Posterior vena cava (tissue), 2 donors: ENCODE measurements at regions not wholly inside any gene's neighbourhood (a gene's known extent, or its start where the extent isn't known, plus 50 kb on each side); places are given as distances from the start of the nearest gene placed in this dataset.

Source experiments
- DNase-seq: peaks from one replicate; pipeline ENCODE4 v3.0.0-alpha.2; 2020; ENCODE audit warnings: low spot score
- intact Hi-C, 2 donors: fragments of 100-400 bp; cut with DNase I; formaldehyde crosslinking; loops; one replicate each; pipeline versions ENCODE4 v1.14.1 to v1.14.2; 2022 to 2023
- donor health status: DM: yes; HTN: yes; CAD: no.
- donor health status: DM: yes; HTN: yes; CAD: no.

DNA sequence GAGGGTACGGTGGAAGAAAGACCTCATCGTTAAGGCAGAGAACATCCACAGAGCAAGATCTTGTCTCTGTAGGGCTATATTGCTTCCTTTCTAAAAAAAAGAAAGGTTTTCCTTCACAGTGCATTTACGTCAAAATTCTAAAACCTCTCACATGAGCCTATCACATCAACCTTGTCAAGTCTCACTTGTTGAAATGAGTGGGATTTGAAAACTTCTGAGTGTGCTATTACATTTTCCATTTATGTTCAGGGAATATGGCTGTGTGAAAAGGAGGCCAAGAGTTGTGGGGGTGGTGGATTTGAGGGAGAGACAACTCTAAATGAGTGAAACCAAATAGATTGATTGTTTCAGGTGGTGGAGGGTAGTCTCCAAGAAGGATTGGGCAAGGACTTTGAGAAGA is 147.1 kb upstream of the MPDZ start:
- intact Hi-C loops = loop anchor here (5.0 to 10.0 kb wide), 3 partner anchors 926 to 998 kb away; no protein-coding TSS in a partner anchor
- DNase-seq = no peak

DNA sequence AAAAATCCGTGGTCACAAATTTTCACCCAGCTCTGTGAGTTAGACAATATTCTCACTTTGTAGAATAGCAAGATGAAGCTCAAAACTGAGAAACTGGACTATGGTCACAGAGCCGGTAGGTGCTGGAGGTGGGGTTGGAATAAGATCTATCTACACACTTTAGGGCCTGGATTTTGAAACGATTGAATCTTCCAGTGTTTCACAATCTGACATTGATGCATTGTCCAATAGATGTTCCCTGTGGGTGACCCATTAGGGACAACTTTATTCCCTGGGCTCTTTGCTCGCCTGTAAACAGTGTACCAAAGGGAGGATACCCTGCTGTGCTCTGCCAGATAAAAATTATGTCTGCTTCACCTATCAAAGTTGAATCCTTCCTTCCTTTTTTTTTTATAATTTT is 145.4 kb upstream of the MPDZ start:
- no peak for DNase-seq
- intact Hi-C loops = loop anchor here (5.0 to 10.0 kb wide), 3 partner anchors 927 to 1000 kb away; no protein-coding TSS in a partner anchor

DNA sequence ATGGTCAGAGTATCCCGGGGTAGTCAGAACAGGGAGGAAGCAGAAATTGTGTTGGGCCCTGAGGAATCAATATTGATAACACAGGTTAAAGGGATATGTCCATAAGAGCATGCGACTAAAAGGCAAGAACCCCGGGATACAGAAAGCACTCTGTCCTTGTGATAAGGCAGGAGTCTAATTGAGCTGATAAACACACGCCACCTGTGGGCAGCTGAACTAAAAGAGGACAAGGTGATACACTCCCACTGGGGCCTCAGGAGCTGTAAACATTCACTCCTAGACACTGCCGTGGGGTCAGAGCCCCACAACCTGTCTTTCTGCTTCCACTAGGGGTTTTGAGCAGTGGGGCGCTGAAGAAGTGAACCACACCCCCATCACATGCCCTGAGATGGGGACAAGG is 144.7 kb upstream of the MPDZ start:
- intact Hi-C loops = loop anchor here (10.0 kb wide), 2 partner anchors 981 to 1001 kb away; no protein-coding TSS in a partner anchor

DNA sequence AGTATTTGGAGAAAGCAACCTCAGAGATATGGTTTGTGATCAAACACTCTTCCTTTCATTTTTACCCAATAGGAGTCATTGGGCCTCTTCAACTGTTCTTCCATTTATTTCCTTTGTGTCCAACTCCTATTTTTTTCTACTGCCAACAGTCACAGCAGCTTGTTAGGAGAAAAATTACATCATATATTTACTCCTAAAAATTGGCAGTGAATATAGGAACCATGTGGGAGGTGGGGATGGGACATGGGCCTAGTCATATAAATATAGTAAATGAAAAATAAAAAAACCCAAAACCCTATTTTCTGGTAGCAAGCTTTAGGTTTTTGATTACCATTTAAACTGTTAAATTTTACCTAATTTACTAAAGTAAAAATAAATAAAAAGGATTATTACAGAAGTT is 134.9 kb upstream of the MPDZ start:
- intact Hi-C loops = loop anchor here in 1 of 2 donors (10.0 kb wide), 1 partner anchor 60 kb away; no protein-coding TSS in a partner anchor

More for the DNA sequence above, 144.7 kb upstream of the MPDZ start:
- no peak for DNase-seq

DNA sequence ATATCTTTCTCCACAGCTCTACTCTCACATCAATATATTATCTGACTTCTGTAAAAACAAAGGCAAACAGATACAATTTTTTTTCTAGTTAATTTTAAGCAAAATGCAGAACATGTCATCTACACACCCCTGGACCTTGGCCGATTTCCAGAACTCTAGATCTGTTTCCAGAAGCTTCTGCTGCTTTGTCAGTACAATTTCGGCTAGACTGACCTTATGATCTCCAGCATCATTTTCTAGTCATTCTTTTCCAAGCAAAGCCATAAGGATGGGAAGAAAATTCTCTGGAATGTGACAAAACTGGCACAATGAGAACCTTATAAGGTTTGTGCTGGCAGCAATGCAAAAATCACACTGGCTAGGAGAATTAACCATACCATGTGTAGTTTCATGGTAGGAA is 132.8 kb upstream of the MPDZ start:
- intact Hi-C loops = loop anchor here in 1 of 2 donors (10.0 kb wide), 1 partner anchor 58 kb away; no protein-coding TSS in a partner anchor
- DNase-seq = no peak

More for the DNA sequence above, 134.9 kb upstream of the MPDZ start:
- no peak for DNase-seq

DNA sequence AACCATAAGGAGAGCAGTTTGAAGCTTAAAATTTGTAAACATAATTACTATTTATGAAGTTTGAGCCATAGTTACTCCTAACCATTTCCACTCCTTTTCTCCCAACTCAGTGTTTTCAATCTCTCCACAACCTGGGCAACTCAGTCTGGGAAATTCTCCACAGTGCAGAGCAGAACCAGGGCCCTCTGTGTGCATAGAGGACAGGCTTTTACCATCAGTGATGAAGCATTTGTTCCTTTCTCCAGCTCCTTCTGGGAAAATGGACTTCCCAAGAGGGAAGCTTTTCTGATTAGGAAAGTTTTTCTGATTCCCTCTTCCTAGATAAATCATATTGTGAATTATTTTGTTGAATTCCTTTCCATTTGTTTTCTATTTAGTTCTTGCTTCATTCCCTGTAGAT is 132.3 kb upstream of the MPDZ start:
- no peak for DNase-seq
- intact Hi-C loops = loop anchor here in 1 of 2 donors (10.0 kb wide), 1 partner anchor 57 kb away; no protein-coding TSS in a partner anchor

DNA sequence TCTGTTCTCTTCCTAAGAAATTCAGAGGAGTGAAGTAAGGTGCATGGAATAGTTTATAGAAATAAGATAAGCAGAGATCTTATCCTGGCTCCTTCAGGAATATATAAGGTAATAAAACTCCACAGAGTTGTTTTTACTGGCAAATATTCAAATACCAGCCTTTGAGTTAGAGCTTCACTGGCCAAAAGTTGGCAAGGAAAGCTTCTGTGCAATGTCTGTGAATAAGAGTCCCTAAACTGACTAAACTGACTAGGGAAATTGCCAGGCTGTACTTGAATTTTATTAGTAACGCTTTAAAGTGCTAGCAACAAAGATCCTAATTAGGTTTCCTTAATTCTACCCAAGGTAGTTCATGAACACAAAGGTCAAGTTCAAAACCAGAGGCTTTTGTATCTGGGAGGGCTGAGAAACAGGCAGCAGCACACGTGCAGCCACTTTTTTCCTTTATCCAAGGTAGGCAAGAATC is 131.1 kb upstream of the MPDZ start:
- intact Hi-C loops = loop anchor here in 1 of 2 donors (10.0 kb wide), 1 partner anchor 56 kb away; no protein-coding TSS in a partner anchor
- no peak for DNase-seq

DNA sequence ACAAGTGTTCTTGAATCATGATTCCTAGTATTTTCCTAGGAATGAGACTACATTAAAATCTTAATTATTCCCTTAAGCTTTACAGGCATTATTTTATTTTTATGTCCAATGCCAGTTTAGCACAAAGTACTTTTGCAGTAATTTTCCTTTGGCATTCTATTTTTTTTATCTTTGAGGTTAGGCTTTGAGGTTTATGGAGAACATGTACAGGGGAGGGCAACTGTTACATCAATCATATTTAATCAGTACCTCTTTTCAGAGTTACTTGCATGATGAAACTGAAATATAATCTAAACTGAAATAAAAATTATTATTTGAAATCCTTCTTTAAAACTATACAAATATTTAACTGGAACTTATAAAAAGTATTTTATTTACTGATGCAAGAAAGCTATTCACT is 118.2 kb upstream of the MPDZ start:
- no peak for DNase-seq
- intact Hi-C loops = no loop called here

DNA sequence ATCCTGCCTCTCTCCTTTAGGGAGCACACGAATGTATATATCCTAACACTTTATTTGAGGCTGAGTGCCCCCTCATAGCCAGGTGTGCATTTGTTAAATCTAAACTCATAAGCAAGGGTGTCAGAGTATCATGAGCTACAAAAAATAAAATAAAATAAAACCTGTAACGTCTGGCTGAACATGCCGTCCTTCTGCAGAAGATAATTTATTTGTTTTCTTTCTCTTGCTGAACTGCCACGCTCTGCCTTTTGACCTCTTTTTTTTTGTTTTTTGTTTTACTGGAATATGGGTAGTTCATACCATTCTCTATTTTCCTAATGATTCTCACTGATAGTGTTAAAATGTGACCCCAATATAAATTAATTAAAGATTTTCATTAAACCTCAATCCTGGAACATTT is 117.7 kb upstream of the MPDZ start:
- intact Hi-C loops = no loop called here

DNA sequence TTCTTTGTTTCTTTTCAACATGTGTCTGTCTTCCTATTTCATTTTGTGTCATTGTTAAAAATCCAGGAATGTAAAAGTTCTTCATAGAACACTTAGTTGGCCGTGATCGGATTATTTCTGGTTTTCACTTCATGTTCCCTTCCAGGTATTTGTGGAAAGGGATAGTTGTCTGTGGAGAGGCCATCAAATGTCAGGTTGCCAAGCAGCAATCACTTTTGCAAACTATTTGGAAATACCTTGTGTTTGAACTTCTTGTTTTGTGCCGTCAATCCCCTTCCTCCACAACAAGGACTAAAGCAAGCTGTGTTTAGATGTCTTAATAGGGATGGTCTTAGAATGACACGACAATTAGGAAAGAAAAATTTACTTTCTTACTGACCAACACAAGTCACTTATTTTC is 116.9 kb upstream of the MPDZ start:
- intact Hi-C loops = no loop called here
- DNase-seq = no peak

More for the DNA sequence above, 117.7 kb upstream of the MPDZ start:
- DNase-seq = no peak

DNA sequence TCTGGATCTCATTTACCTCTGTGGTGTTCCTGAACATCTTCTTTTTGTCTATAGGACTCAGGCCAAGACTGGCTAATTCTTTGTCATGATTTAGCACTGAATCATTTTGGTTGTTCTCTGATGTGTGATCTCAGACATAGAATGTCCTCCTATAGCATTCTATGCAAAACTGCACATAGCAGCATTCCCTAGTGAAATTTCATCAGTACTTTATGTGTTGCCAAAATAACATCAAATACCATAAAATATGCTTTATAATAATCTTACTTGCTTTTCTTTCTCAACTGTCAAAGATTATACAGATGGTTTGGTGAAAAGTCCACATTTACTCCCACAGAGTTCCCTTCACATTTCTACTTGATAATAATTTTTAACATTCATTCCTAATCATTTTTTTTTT is 115.7 kb upstream of the MPDZ start:
- DNase-seq = no peak
- intact Hi-C loops = no loop called here

DNA sequence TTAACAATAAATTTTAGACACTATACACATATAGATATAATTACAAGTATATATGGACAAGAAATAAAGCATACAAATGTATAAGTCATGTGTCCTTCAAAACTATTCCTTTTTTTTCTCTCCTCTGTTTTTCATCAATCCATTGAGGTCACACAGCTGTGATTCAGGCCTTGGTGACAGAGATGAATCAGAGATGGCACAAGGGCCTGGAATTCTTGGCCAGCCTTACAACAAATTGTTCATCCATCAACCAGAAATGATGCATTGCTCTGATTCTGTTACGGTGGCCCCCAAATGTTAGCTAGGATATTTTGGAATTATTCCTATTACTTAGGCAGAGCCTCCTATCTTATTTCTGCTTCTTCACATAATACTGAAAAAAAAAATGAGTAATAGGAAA is 108.7 kb upstream of the MPDZ start:
- intact Hi-C loops = no loop called here
- DNase-seq = no peak

DNA sequence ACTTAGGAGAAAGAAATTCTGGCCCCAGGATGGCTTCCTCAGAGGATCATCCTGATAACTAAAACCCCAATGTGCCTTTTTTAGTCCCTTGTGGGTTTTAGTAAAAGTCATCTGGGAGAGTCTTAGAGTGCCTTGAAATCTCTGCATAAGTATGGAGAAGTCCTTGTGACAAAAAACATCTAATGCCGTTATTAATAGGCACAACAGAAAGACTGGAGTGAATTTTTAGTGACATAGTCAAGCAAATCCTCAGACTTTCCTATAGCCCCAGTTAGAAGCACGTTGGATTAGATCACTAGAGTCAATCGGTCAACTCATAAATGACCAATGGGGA is 108.2 kb upstream of the MPDZ start:
- intact Hi-C loops = no loop called here

DNA sequence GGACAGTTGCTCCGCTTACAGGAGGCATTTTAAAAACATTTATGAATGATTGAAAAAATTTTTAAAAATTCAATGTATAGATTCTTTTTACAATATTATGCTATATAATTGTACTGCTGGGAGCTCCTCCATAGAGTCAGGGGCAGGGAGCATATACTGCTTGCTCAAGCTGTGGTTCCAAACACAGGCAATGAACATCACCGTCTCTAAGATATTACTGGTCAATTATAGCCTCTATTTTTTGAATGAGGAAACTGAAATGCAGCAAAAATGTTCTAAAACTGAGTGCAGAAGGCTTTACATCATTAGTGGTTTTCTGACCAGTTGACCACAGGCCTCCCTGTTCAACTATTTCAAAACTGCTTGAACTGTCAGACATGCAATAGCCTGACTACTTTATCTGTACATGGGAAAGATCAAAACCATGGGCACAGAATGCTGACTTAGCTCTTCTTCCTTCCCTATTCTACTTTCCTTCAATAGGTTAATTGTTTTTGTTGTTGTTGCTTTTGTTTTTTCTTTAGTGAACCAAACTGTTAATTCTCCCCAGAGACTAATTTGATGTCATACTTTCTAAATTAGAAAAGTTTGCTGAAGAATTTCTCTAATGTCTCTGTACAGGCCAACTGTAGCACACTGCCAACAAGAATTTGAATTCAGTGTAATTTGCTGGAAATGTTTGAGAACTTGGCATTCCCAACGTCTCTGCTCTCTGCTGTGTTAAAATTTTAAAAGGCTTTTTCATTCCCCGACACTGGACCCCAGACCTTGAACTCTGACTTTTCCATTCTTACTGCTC is 107.6 kb upstream of the MPDZ start:
- intact Hi-C loops = no loop called here

More for the DNA sequence above, 108.2 kb upstream of the MPDZ start:
- no peak for DNase-seq

DNA sequence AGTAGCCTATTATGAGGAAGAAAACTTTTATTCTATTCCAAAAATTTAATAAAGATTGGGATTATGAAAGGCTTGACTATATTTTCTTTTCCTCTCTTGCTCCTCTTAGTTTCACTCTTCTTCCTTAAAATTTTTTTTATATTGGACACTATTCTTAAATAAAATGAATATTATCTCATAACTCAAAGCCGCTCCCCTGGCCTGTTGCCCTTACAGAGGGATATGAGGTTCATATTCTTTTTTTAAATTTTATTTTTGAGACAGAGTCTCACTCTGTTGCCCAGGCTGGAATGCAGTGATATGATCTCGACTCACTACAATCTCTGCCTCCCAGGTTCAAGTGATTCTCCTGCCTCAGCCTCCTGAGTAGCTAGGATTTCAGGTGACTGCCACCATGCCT is 106.8 kb upstream of the MPDZ start:
- intact Hi-C loops = no loop called here
- DNase-seq = no peak

More for the DNA sequence above, 107.6 kb upstream of the MPDZ start:
- no peak for DNase-seq

DNA sequence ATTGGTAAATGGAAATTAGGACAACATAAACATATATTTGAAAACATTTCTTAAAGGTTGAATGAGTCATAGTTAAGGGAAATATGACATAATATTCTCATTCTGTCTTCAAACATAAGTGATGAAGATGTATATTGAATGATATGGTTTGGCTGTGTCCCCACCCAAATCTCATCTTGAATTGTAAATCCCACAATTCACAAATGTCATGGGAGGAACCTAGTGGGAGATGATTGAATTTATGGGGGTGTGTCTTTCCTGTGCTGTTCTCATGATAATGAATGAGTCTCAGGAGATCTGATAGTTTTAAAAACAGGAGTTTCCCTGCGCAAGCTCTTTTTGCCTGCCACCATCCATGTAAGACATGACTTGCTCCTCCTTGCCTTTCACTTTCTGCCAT is 104.4 kb upstream of the MPDZ start:
- intact Hi-C loops = no loop called here
- DNase-seq = no peak

DNA sequence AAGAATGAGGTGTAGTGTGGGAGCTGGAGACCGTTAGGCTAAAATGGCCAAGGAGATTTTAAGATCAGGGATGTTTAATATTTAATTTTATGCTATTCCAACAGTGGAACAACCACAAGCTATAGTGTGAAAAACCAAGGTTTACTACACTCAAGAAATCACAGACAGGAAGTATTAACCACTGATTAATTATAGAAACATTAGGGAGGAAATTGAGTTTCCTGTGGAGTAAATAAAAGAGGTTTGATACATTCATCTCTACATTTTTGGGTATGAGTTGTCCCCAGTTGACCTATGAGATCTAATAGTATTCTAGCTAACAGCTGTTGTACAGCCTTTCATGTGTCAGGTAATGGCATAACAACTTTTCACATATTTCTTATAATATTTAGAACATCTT is 103.7 kb upstream of the MPDZ start:
- DNase-seq = no peak
- intact Hi-C loops = no loop called here

DNA sequence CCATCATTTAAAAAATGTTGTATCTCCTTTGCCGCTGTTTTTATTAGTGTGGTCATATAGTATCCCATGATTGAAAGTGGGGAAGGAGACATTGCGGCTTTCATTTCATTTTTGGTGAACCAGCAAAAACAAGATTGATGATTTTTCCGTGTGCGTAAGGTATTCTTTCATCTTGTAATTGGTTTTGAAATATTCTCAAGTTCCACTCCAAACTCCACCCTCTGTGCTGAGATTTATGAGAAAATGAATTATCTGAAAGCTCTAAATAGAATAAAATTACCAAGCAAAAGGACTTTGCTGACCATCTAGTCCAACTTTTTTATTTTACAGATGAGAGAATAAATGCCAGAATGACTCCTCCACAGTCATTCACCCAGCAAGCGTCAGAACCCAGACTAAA is 103.1 kb upstream of the MPDZ start:
- intact Hi-C loops = no loop called here
- DNase-seq = no peak

DNA sequence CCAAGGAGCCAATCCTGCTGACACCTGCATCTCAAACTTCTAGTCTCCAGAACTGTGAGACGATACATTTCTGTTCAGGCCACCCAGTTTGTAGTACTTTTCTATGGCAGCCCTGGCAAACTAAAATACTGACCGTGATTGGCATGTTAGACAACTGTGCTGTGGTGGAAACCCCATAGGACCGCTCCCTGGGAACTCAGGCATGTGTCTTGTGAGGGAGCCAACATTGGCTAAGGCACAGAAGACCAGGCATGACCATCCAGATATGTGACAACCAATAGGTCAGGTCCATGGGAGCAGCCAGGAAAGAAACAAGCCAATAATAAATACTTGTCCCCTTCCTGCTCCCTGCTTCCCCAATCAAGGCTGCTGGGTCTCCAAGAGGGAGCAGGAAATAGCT is 101.4 kb upstream of the MPDZ start:
- intact Hi-C loops = no loop called here
- no peak for DNase-seq

DNA sequence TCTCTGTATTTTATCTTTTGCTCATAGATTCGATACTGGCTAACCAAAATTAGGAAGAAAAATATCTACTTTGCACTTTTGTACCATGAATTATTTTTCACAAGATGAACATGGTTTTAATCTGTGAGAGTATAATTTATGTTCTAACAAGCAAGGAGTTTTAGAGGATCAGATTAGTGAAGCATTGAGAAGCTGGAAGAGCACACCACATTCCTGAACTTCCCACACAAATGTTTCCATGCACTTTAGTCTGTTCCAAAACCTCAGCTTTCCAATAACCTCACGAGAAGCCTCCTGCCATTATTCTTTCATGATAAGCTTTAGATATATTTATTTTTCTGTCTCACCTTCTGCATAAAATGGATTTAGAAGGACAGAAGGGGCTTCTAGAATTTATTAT is 98.7 kb upstream of the MPDZ start:
- no peak for DNase-seq
- intact Hi-C loops = no loop called here
